ENCODE measurements at regions not wholly inside any gene's neighbourhood (a gene's known extent, or its start where the extent isn't known, plus 50 kb on each side); places are given as distances from the start of the nearest gene placed in this dataset.

- TF ChIP-seq YY1 (IDR thresholded peaks at IDR 0.05; ENCODE audit: insufficient read depth, insufficient read length), result no peak
- no peak for TF ChIP-seq ZNF274 (IDR thresholded peaks at IDR 0.05; ENCODE audit: low read depth, low read length)
- no peak for TF ChIP-seq SUZ12 (IDR thresholded peaks at IDR 0.05; ENCODE audit: extremely low read depth, insufficient read depth, insufficient read length)
These were observed 505.5 kb downstream of the NPIPA7 start for GRCh38 chr16:16884451-16884850.
